ENCODE measurements at regions not wholly inside any gene's neighbourhood (a gene's known extent, or its start where the extent isn't known, plus 50 kb on each side); places are given as distances from the start of the nearest gene placed in this dataset.

DNA sequence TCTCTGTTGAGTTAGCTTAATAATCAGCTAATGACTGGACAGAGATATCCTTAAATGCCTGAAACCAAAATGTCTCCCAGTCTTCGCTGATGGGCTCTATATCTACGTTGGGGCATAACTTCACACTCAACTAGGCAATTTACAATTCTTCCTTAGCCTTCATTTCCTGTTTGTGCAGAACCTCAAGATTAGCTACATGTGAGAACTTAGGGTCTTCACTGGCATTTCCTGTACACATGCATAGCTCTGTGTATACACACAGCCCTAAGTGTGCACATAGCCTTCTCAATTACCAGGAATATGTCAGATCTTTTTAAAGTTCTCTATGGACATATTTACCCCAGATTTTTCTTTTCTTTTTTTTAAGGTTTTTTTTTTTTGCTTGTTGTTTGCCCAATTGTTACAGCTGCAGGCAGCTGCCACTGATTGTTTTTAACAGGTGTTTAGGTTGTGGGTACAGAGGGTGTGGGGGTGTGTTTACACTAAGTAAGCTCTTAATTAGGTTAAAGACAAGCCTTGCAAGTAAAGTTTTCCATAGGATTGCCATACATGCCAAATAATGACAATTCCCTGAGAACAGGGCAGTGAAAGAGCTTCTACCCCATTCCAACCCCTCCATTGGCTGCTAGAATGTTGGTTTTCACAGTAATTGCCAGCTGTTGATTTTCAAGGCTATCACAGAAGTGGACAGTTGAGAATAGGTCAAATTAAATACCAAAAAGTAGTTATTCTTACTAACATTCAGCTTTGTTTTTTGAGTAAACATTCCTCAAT, 441.0 kb downstream of the TLE4 start:
- ChIA-PET CTCF (no interaction called here), POLR2A (ENCODE audit: unreplicated experiment) (no interaction called here)
- no peaks in the 10 kb centered on the region for H3K9me2 ChIP-seq (ENCODE audit: insufficient read depth)
- no peak overlapping the region for H3K4me2 ChIP-seq
- no peaks in the 10 kb centered on the region for H3K27me3 ChIP-seq (ENCODE audit: insufficient read depth, low read depth)
- no TSS peak for BruUV-seq (replicated peaks)
- TF ChIP-seq EZH2 (IDR thresholded peaks at IDR 0.05; ENCODE audit: low read depth) = no peak
- TF ChIP-seq, protein P1, sequence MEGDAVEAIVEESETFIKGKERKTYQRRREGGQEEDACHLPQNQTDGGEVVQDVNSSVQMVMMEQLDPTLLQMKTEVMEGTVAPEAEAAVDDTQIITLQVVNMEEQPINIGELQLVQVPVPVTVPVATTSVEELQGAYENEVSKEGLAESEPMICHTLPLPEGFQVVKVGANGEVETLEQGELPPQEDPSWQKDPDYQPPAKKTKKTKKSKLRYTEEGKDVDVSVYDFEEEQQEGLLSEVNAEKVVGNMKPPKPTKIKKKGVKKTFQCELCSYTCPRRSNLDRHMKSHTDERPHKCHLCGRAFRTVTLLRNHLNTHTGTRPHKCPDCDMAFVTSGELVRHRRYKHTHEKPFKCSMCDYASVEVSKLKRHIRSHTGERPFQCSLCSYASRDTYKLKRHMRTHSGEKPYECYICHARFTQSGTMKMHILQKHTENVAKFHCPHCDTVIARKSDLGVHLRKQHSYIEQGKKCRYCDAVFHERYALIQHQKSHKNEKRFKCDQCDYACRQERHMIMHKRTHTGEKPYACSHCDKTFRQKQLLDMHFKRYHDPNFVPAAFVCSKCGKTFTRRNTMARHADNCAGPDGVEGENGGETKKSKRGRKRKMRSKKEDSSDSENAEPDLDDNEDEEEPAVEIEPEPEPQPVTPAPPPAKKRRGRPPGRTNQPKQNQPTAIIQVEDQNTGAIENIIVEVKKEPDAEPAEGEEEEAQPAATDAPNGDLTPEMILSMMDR (conservative IDR thresholded peaks at IDR 0.05) = no peak
- no peak overlapping the region for H2AFZ ChIP-seq
- H3K36me3 ChIP-seq (ENCODE audit: low read depth) = no peaks in the 10 kb centered on the region
- H3K9me3 ChIP-seq (ENCODE audit: insufficient read depth, low read depth) = no peaks in the 10 kb centered on the region
- no peaks in the 10 kb centered on the region for H3K4me1 ChIP-seq (replicated peaks; ENCODE audit: insufficient read depth)
- H3K79me2 ChIP-seq (ENCODE audit: low read depth) = no peaks in the 10 kb centered on the region
- H3K27ac ChIP-seq = no peak overlapping the region
- H4K20me1 ChIP-seq (ENCODE audit: insufficient read depth) = no peaks in the 10 kb centered on the region
- DNase-seq = no peak
- intact Hi-C loops (cut with micrococcal nuclease; ENCODE audit: unreplicated experiment) = no loop called here
- no peaks in the 10 kb centered on the region for H3F3A ChIP-seq (ENCODE audit: insufficient read depth, low read depth)
- H3K4me3 ChIP-seq = no peak overlapping the region

DNA sequence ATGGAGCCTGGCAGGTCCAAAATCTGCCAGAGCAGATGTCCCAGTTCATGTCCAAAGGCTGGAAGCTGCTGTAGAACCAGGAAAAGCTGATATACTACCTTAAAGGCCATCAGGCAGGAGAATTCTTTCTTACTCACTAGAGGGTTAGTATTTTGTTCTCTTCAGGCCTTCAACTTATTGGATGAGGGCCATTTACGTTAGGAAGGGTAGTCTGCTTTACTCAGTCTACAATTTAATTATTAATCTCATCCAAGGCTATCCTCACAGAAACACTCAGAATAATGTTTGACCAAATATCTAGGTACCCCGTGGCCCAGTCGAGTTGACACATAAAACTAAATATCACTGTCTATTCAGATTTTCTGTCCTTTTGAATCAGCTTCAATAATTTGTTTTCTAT, 437.4 kb downstream of the TLE4 start:
- no TSS peak for BruUV-seq (replicated peaks)

DNA sequence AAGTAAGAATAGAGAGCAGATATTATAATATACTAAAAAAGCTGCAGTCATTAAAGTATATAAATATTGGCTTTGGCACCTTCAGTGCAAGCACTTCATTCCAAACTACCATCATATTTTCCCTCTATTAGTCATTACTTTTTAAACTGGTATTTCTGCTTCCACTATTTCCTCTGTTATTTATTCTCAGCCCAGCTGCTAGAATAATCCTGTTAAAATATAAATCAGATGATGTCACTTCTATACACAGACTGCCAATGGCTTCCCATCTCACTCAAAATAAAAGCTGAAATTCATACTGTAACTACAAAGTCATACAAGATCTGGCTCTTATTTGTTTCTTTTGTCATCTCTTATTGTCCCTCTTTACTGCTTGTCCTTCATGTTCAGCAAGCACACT, 432.9 kb downstream of the TLE4 start:
- no TSS peak for BruUV-seq (replicated peaks)
- no peaks in the 10 kb centered on the region for H3K9me3 ChIP-seq (ENCODE audit: insufficient read depth, low read depth)
- no peak overlapping the region for H3K4me3 ChIP-seq
- H3K4me2 ChIP-seq = no peak overlapping the region
- H3K36me3 ChIP-seq (ENCODE audit: low read depth) = no peaks in the 10 kb centered on the region
- H3F3A ChIP-seq (ENCODE audit: insufficient read depth, low read depth) = no peaks in the 10 kb centered on the region
- H3K9me2 ChIP-seq (ENCODE audit: insufficient read depth) = no peaks in the 10 kb centered on the region
- H3K79me2 ChIP-seq (ENCODE audit: low read depth) = no peaks in the 10 kb centered on the region
- intact Hi-C loops (cut with micrococcal nuclease; ENCODE audit: unreplicated experiment) = no loop called here
- H2AFZ ChIP-seq = no peak overlapping the region
- H4K20me1 ChIP-seq (ENCODE audit: insufficient read depth) = no peaks in the 10 kb centered on the region
- TF ChIP-seq, protein P1 (conservative IDR thresholded peaks at IDR 0.05) = no peak
- TF ChIP-seq EZH2 (IDR thresholded peaks at IDR 0.05; ENCODE audit: low read depth) = no peak
- ChIA-PET CTCF (no interaction called here), POLR2A (ENCODE audit: unreplicated experiment) (interaction anchor here (0.6 kb wide), 1 partner anchor 1412 kb away, joined by 4 read pairs; no protein-coding TSS in a partner anchor)
- DNase-seq = no peak
- H3K27me3 ChIP-seq (ENCODE audit: insufficient read depth, low read depth) = no peaks in the 10 kb centered on the region
- no peaks in the 10 kb centered on the region for H3K4me1 ChIP-seq (replicated peaks; ENCODE audit: insufficient read depth)
- H3K27ac ChIP-seq = no peak overlapping the region

More for the DNA sequence above, 437.4 kb downstream of the TLE4 start:
- ChIA-PET POLR2A (ENCODE audit: unreplicated experiment) (no interaction called here), CTCF (no interaction called here)
- Histone ChIP-seq H3K4me1 (replicated peaks; ENCODE audit: insufficient read depth) (no peaks in the 10 kb centered on the region), H2AFZ (no peak overlapping the region), H3K27ac (no peak overlapping the region), H3K36me3 (ENCODE audit: low read depth) (no peaks in the 10 kb centered on the region), H3K79me2 (ENCODE audit: low read depth) (no peaks in the 10 kb centered on the region), H3K4me3 (no peak overlapping the region), H3K27me3 (ENCODE audit: insufficient read depth, low read depth) (no peaks in the 10 kb centered on the region), H3K9me2 (ENCODE audit: insufficient read depth) (no peaks in the 10 kb centered on the region), H3K4me2 (no peak overlapping the region), H4K20me1 (ENCODE audit: insufficient read depth) (no peaks in the 10 kb centered on the region), H3K9me3 (ENCODE audit: insufficient read depth, low read depth) (no peaks in the 10 kb centered on the region), H3F3A (ENCODE audit: insufficient read depth, low read depth) (no peaks in the 10 kb centered on the region)
- TF ChIP-seq EZH2 (IDR thresholded peaks at IDR 0.05; ENCODE audit: low read depth) = no peak
- TF ChIP-seq, protein P1 (conservative IDR thresholded peaks at IDR 0.05) = no peak
- DNase-seq = no peak
- intact Hi-C loops (cut with micrococcal nuclease; ENCODE audit: unreplicated experiment) = no loop called here
